CD14-positive monocyte (primary cell): ENCODE measurements at regions not wholly inside any gene's neighbourhood (a gene's known extent, or its start where the extent isn't known, plus 50 kb on each side); places are given as distances from the start of the nearest gene placed in this dataset.

Source experiments
- DNase-seq, 3 donors: peaks; one replicate each; pipeline ENCODE4 v3.0.0-alpha.2; 2011 to 2022
- H2AFZ ChIP-seq: 2 replicates; pipeline ENCODE4 v1.6.0; 2012; ENCODE audit warnings: mild to moderate bottlenecking, low read depth, low read length, inconsistent platforms; ENCODE audit not compliant: insufficient read depth, poor library complexity, severe bottlenecking
- H3K27ac ChIP-seq, 2 donors: 1 replicate in 1 of 2; 2 replicates in 1 of 2; pipeline ENCODE4 v1.5.1; 2012 to 2013; ENCODE audit warnings: low read length in 2 of 2, control low read depth in 1 of 2, inconsistent platforms in 1 of 2, low read depth in 1 of 2, mild to moderate bottlenecking in 1 of 2
- H3K27me3 ChIP-seq, 2 donors: one replicate each; pipeline versions ENCODE4 v1.6.0 to v1.6.1; 2011 to 2013; ENCODE audit warnings: low read length in 2 of 2; ENCODE audit not compliant: control insufficient read depth in 2 of 2, insufficient read depth in 2 of 2
- H3K36me3 ChIP-seq, 2 donors: replicated peaks in 1 of 2; 1 replicate in 1 of 2; 2 replicates in 1 of 2; pipeline versions ENCODE4 v1.5.1 to v1.6.1; 2012 to 2013; ENCODE audit warnings: low read length in 2 of 2, control low read depth in 1 of 2, inconsistent platforms in 1 of 2, mild to moderate bottlenecking in 1 of 2; ENCODE audit not compliant: insufficient read depth in 2 of 2, control insufficient read depth in 1 of 2
- H3K4me1 ChIP-seq, 2 donors: 1 replicate in 1 of 2; 2 replicates in 1 of 2; pipeline versions ENCODE4 v1.5.1 to v1.6.1; 2012 to 2013; ENCODE audit warnings: low read length in 2 of 2, control low read depth in 1 of 2, inconsistent platforms in 1 of 2, mild to moderate bottlenecking in 1 of 2, moderate library complexity in 1 of 2; ENCODE audit not compliant: insufficient read depth in 2 of 2, control insufficient read depth in 1 of 2
- H3K4me2 ChIP-seq: replicated peaks from 2 replicates; pipeline ENCODE3; 2012; ENCODE audit warnings: low read length, moderate library complexity, mild to moderate bottlenecking; ENCODE audit not compliant: poor library complexity, severe bottlenecking; ENCODE audit errors: extremely low read depth
- H3K4me3 ChIP-seq, 3 experiments: fragments of 200-600 bp in 1 of 3; sonication (generic) in 1 of 3; replicated peaks in 1 of 3; 1 replicate in 2 of 3; 2 replicates in 1 of 3; pipeline ENCODE4 v1.5.1; 2011 to 2013; ENCODE audit warnings: low read length in 3 of 3, mild to moderate bottlenecking in 3 of 3, control low read depth in 2 of 3, low read depth in 2 of 3, inconsistent platforms in 1 of 3, moderate library complexity in 1 of 3
- H3K79me2 ChIP-seq: 2 replicates; pipeline ENCODE4 v1.6.0; 2012; ENCODE audit warnings: mild to moderate bottlenecking, control low read depth, inconsistent platforms, low read length, moderate library complexity; ENCODE audit not compliant: insufficient read depth
- H3K9ac ChIP-seq: 2 replicates; pipeline ENCODE4 v1.6.0; 2017; ENCODE audit warnings: low read length, mild to moderate bottlenecking; ENCODE audit not compliant: insufficient read depth, poor library complexity, severe bottlenecking
- H3K9me3 ChIP-seq, 2 donors: replicated peaks in 1 of 2; 1 replicate in 1 of 2; 2 replicates in 1 of 2; pipeline versions ENCODE4 v1.5.1 to v1.6.1; 2012 to 2013; ENCODE audit warnings: low read length in 2 of 2, control low read depth in 1 of 2; ENCODE audit not compliant: control insufficient read depth in 1 of 2, insufficient read depth in 1 of 2
- H4K20me1 ChIP-seq: 2 replicates; pipeline ENCODE4 v1.6.0; 2012; ENCODE audit warnings: mild to moderate bottlenecking, low read length, control low read depth, moderate library complexity; ENCODE audit not compliant: insufficient read depth
- H3K27ac Mint-ChIP-seq, 7 donors: one replicate each; pipeline ENCODE4 v1.8.0; 2020; ENCODE audit warnings: mild to moderate bottlenecking in 7 of 7, mixed read lengths in 7 of 7, moderate library complexity in 6 of 7, inconsistent platforms in 2 of 7
- H3K27me3 Mint-ChIP-seq, 3 donors: one replicate each; pipeline ENCODE4 v1.8.0; 2021 to 2022; ENCODE audit warnings: low read depth in 3 of 3, mild to moderate bottlenecking in 3 of 3, mixed read lengths in 3 of 3, moderate library complexity in 3 of 3, inconsistent platforms in 1 of 3
- H3K36me3 Mint-ChIP-seq, 2 donors: one replicate each; pipeline ENCODE4 v1.8.0; 2020; ENCODE audit warnings: mixed read lengths in 2 of 2, inconsistent platforms in 1 of 2, mild to moderate bottlenecking in 1 of 2
- H3K4me1 Mint-ChIP-seq: one replicate; pipeline ENCODE4 v1.8.0; 2020; ENCODE audit warnings: mild to moderate bottlenecking, mixed read lengths
- H3K4me3 Mint-ChIP-seq, 2 donors: one replicate each; pipeline ENCODE4 v1.8.0; 2020; ENCODE audit warnings: mild to moderate bottlenecking in 2 of 2, mixed read lengths in 2 of 2, moderate library complexity in 1 of 2
- H3K9me3 Mint-ChIP-seq, 7 donors: one replicate each; pipeline ENCODE4 v1.8.0; 2020 to 2022; ENCODE audit warnings: mixed read lengths in 7 of 7, mild to moderate bottlenecking in 6 of 7, moderate library complexity in 6 of 7, inconsistent platforms in 2 of 7
- WGBS: methylation state at CpG from one replicate; pipeline ENCODE4 v1.1.5; 2013; ENCODE audit warnings: missing lambda C conversion rate; ENCODE audit not compliant: insufficient coverage; 5-methylcytosine and 5-hydroxymethylcytosine counted together
- intact Hi-C, 2 donors: fragments of 100-400 bp; cut with micrococcal nuclease; formaldehyde crosslinking; loops; one replicate each; pipeline versions ENCODE4 v1.15.0 to v1.15.1; 2023
- TF ChIP-seq, protein P1 (sequence below): fragments of 200-600 bp; IDR thresholded peaks from one replicate; pipeline ENCODE4 v1.8.0; 2022; ENCODE audit warnings: antibody characterized with exemption, mild to moderate bottlenecking

DNA sequence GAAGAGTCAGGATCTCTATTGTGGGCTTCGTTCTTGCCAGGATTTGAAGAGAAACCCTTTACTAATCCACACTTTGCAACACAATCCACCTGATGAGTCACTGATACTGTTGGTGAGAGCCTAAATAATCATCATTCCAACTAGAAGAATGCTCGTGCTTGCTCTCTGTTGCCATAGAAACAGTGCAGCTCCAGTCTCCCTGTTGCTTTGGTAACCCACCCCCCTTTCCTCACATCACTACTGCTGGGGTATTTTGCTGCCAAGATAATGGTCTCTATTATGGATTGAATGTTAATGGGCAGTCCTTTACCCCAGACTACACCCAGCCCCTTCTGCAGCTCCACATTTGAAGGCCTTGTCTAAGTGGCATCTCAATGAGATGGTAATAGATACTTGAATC lies 190.4 kb downstream of the ABCC12 start:
- Histone ChIP-seq H3K4me3 (no peak overlapping the region), H2AFZ (no peak overlapping the region), H3K27ac (no peak overlapping the region), H3K27me3 (no peaks in the 10 kb centered on the region), H3K9me3 (no peaks in the 10 kb centered on the region), H4K20me1 (no peaks in the 10 kb centered on the region), H3K4me1 (no peaks in the 10 kb centered on the region), H3K79me2 (no peaks in the 10 kb centered on the region), H3K36me3 (no peaks in the 10 kb centered on the region), H3K4me2 (no peak overlapping the region), H3K9ac (no peak overlapping the region)
- intact Hi-C loops = no loop called here
- TF ChIP-seq, protein P1, sequence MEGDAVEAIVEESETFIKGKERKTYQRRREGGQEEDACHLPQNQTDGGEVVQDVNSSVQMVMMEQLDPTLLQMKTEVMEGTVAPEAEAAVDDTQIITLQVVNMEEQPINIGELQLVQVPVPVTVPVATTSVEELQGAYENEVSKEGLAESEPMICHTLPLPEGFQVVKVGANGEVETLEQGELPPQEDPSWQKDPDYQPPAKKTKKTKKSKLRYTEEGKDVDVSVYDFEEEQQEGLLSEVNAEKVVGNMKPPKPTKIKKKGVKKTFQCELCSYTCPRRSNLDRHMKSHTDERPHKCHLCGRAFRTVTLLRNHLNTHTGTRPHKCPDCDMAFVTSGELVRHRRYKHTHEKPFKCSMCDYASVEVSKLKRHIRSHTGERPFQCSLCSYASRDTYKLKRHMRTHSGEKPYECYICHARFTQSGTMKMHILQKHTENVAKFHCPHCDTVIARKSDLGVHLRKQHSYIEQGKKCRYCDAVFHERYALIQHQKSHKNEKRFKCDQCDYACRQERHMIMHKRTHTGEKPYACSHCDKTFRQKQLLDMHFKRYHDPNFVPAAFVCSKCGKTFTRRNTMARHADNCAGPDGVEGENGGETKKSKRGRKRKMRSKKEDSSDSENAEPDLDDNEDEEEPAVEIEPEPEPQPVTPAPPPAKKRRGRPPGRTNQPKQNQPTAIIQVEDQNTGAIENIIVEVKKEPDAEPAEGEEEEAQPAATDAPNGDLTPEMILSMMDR = no peak
- Mint-ChIP-seq H3K27me3 (peaks cover 0 to 2% (median 0%) of the 10 kb centered on the region in 3 donors), H3K4me3 (no peak overlapping the region), H3K4me1 (no peaks in the 10 kb centered on the region), H3K36me3 (no peaks in the 10 kb centered on the region), H3K27ac (no peak overlapping the region), H3K9me3 (no peaks in the 10 kb centered on the region)
- WGBS = no CpG with 5 or more reads among the region's 2 CpGs
- no peak for DNase-seq

DNA sequence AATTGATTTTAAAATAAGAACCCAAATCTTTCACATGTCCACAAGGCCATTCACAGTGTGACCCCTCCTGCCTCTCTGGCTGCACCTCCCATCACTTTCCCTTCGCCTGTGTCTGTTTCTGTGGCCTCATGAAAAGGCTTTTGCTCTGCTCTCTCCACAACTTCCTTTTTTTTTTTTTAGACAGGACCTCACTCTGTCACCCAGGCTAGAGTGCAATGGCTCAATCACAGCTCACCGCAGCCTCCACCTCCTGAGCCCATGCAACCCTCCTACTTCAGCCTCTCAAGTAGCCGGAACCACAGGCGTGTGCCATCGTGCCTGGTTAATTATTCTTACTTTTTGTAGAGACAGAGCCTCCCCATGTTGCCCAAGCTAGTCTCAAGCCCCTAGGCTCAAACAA lies 197.1 kb downstream of the ABCC12 start:
- Histone ChIP-seq H3K36me3 (no peaks in the 10 kb centered on the region), H3K27me3 (no peaks in the 10 kb centered on the region), H3K9me3 (no peaks in the 10 kb centered on the region), H2AFZ (no peak overlapping the region), H3K79me2 (no peaks in the 10 kb centered on the region), H3K4me3 (no peak overlapping the region), H3K27ac (no peak overlapping the region), H3K9ac (no peak overlapping the region), H3K4me1 (no peaks in the 10 kb centered on the region), H3K4me2 (no peak overlapping the region), H4K20me1 (no peaks in the 10 kb centered on the region)
- peaks cover 0 to 4% (median 0%) of the 10 kb centered on the region in 3 donors for H3K27me3 Mint-ChIP-seq
- H3K4me3 Mint-ChIP-seq = no peak overlapping the region
- intact Hi-C loops = no loop called here
- no peak for DNase-seq
- H3K4me1 Mint-ChIP-seq = no peaks in the 10 kb centered on the region
- H3K27ac Mint-ChIP-seq = no peak overlapping the region
- TF ChIP-seq, protein P1 = no peak
- 44% methylated on average over 1 of the region's 5 CpGs for WGBS
- H3K36me3 Mint-ChIP-seq = no peaks in the 10 kb centered on the region
- peaks cover 0 to 11% (median 0%) of the 10 kb centered on the region in 7 donors for H3K9me3 Mint-ChIP-seq
